ENCODE measurements at regions not wholly inside any gene's neighbourhood (a gene's known extent, or its start where the extent isn't known, plus 50 kb on each side); places are given as distances from the start of the nearest gene placed in this dataset.

DNA sequence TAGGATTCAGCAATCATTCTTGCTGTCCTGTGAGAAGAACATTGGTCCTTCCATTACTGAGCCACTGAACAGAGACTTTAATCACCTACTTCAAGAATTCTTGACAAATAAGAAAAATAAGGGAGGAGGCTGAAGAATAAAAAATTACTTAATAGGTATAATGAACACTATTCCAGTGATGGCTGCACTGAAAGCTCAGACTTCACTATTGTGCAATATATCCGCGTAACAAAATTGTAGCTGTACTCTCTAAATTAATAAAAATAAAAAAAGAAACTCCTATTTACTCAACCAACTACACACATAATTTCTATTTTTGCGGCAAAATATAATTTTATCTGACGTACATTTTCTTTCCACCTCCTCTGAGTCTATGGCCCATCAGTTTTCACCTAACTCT is 2441.0 kb downstream of the PCDH7 start:
- Histone ChIP-seq H3K4me2 (ENCODE audit: low read length) (no peak overlapping the region), H3K4me3 (ENCODE audit: low read depth, low read length) (no peak overlapping the region), H3K27me3 (ENCODE audit: control insufficient read depth, insufficient read depth, low read length) (no peaks in the 10 kb centered on the region), H3K4me1 (no peaks in the 10 kb centered on the region), H3K36me3 (ENCODE audit: control insufficient read depth, insufficient read depth, low read length) (no peaks in the 10 kb centered on the region), H3K79me2 (no peaks in the 10 kb centered on the region), H2AFZ (no peak overlapping the region), H3K9ac (no peak overlapping the region), H3K9me3 (ENCODE audit: control insufficient read depth, low read length) (no peaks in the 10 kb centered on the region), H3K27ac (no peak overlapping the region)
- TF ChIP-seq, protein P1, sequence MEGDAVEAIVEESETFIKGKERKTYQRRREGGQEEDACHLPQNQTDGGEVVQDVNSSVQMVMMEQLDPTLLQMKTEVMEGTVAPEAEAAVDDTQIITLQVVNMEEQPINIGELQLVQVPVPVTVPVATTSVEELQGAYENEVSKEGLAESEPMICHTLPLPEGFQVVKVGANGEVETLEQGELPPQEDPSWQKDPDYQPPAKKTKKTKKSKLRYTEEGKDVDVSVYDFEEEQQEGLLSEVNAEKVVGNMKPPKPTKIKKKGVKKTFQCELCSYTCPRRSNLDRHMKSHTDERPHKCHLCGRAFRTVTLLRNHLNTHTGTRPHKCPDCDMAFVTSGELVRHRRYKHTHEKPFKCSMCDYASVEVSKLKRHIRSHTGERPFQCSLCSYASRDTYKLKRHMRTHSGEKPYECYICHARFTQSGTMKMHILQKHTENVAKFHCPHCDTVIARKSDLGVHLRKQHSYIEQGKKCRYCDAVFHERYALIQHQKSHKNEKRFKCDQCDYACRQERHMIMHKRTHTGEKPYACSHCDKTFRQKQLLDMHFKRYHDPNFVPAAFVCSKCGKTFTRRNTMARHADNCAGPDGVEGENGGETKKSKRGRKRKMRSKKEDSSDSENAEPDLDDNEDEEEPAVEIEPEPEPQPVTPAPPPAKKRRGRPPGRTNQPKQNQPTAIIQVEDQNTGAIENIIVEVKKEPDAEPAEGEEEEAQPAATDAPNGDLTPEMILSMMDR (IDR thresholded peaks at IDR 0.05) = no peak

GRCh38 chr4:33162122-33162521 is 2442.0 kb downstream of the PCDH7 start:
- no peak overlapping the region for H3K4me2 ChIP-seq (ENCODE audit: low read length)
- H3K4me3 ChIP-seq (ENCODE audit: low read depth, low read length) = no peak overlapping the region
- H3K9ac ChIP-seq = no peak overlapping the region
- H3K9me3 ChIP-seq (ENCODE audit: control insufficient read depth, low read length) = no peaks in the 10 kb centered on the region
- no peak overlapping the region for H2AFZ ChIP-seq
- H3K4me1 ChIP-seq = no peaks in the 10 kb centered on the region
- TF ChIP-seq, protein P1 (IDR thresholded peaks at IDR 0.05) = no peak
- no peak overlapping the region for H3K27ac ChIP-seq
- H3K36me3 ChIP-seq (ENCODE audit: control insufficient read depth, insufficient read depth, low read length) = no peaks in the 10 kb centered on the region
- no peaks in the 10 kb centered on the region for H3K79me2 ChIP-seq
- no peaks in the 10 kb centered on the region for H3K27me3 ChIP-seq (ENCODE audit: control insufficient read depth, insufficient read depth, low read length)

GRCh38 chr4:33171873-33172525 is 2451.8 kb downstream of the PCDH7 start:
- TF ChIP-seq, protein P1 (IDR thresholded peaks at IDR 0.05) = no peak
- Histone ChIP-seq H3K4me2 (ENCODE audit: low read length) (no peak overlapping the region), H3K36me3 (ENCODE audit: control insufficient read depth, insufficient read depth, low read length) (no peaks in the 10 kb centered on the region), H2AFZ (no peak overlapping the region), H3K9me3 (ENCODE audit: control insufficient read depth, low read length) (no peaks in the 10 kb centered on the region), H3K27ac (no peak overlapping the region), H3K4me1 (no peaks in the 10 kb centered on the region), H3K79me2 (no peaks in the 10 kb centered on the region), H3K4me3 (ENCODE audit: low read depth, low read length) (no peak overlapping the region), H3K9ac (no peak overlapping the region), H3K27me3 (ENCODE audit: control insufficient read depth, insufficient read depth, low read length) (no peaks in the 10 kb centered on the region)

DNA sequence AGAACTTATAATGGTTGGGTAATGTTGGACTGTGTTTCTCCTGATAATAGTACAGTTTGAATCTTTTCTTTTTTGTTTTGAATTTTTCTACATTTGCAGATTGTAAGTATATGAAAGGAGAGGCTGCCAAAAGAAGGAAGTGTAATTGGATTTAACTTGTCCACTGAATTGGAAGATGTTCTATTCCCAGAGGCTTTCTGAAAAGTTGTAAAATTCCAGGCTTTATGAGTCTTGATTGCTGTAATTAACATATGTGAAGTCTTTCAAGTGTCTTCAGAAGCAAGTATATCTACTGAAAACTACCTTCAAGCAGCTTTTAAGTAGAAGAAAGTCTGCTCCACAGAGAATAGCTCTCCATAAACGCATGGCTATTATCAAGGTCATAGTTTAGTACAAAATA is 2456.4 kb downstream of the PCDH7 start:
- H3K9me3 ChIP-seq (ENCODE audit: control insufficient read depth, low read length) = no peaks in the 10 kb centered on the region
- TF ChIP-seq, protein P1 (IDR thresholded peaks at IDR 0.05) = no peak
- no peak overlapping the region for H3K4me3 ChIP-seq (ENCODE audit: low read depth, low read length)
- H3K79me2 ChIP-seq = no peaks in the 10 kb centered on the region
- H2AFZ ChIP-seq = no peak overlapping the region
- H3K9ac ChIP-seq = no peak overlapping the region
- no peaks in the 10 kb centered on the region for H3K36me3 ChIP-seq (ENCODE audit: control insufficient read depth, insufficient read depth, low read length)
- H3K27me3 ChIP-seq (ENCODE audit: control insufficient read depth, insufficient read depth, low read length) = no peaks in the 10 kb centered on the region
- no peaks in the 10 kb centered on the region for H3K4me1 ChIP-seq
- no peak overlapping the region for H3K27ac ChIP-seq
- no peak overlapping the region for H3K4me2 ChIP-seq (ENCODE audit: low read length)

GRCh38 chr4:33184657-33185290 is 2464.6 kb downstream of the PCDH7 start:
- Histone ChIP-seq H3K4me3 (ENCODE audit: low read depth, low read length) (no peak overlapping the region), H3K4me2 (ENCODE audit: low read length) (no peak overlapping the region), H3K9me3 (ENCODE audit: control insufficient read depth, low read length) (no peaks in the 10 kb centered on the region), H3K36me3 (ENCODE audit: control insufficient read depth, insufficient read depth, low read length) (no peaks in the 10 kb centered on the region), H2AFZ (no peak overlapping the region), H3K27ac (no peak overlapping the region), H3K9ac (no peak overlapping the region), H3K4me1 (no peaks in the 10 kb centered on the region), H3K79me2 (no peaks in the 10 kb centered on the region), H3K27me3 (ENCODE audit: control insufficient read depth, insufficient read depth, low read length) (no peaks in the 10 kb centered on the region)
- TF ChIP-seq, protein P1 (IDR thresholded peaks at IDR 0.05) = no peak
